AG09309 (cell line): ENCODE measurements at regions not wholly inside any gene's neighbourhood (a gene's known extent, or its start where the extent isn't known, plus 50 kb on each side); places are given as distances from the start of the nearest gene placed in this dataset.

Experiments
- DNase-seq: peaks from one replicate; pipeline ENCODE4 v3.0.0-alpha.2; 2010; ENCODE audit warnings: low read depth
- H3K4me3 ChIP-seq: 2 replicates; pipeline ENCODE4 v1.5.1; 2011; ENCODE audit warnings: mild to moderate bottlenecking, low read depth, low read length, moderate library complexity; ENCODE audit not compliant: control insufficient read depth
- CTCF ChIP-seq: IDR thresholded peaks from 2 replicates; pipeline ENCODE4 v1.5.1; 2011; ENCODE audit warnings: mild to moderate bottlenecking, low read depth, low read length, inconsistent platforms; ENCODE audit not compliant: insufficient read depth, control insufficient read depth; ENCODE audit errors: missing control alignments

- H3K4me3 ChIP-seq: no peak overlapping the region
- no peak for TF ChIP-seq CTCF
- no peak for DNase-seq
Observed at GRCh38 chr6:166836785-166837718, 119.3 kb downstream of the RNASET2 start.

DNA sequence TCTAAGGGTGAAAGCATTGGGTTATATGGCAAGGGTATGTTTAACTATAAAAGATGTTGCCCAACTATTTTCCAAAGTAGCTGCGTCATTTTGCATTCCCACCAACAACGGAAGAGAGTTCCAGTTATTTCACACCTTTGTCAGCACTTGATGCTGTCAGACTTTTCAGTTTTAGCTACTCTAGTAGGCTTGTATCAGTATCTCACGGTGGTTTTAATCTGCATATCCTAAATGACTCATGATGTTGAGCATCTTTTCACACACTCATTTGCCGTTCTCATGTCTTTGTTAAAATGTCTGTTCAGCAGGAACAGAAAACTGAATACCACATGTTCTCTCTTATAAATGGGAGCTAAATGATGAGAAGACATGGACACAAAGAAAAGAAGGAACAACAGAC, 122.3 kb downstream of the RNASET2 start:
- TF ChIP-seq CTCF: no peak
- no peak overlapping the region for H3K4me3 ChIP-seq
- DNase-seq: no peak

DNA sequence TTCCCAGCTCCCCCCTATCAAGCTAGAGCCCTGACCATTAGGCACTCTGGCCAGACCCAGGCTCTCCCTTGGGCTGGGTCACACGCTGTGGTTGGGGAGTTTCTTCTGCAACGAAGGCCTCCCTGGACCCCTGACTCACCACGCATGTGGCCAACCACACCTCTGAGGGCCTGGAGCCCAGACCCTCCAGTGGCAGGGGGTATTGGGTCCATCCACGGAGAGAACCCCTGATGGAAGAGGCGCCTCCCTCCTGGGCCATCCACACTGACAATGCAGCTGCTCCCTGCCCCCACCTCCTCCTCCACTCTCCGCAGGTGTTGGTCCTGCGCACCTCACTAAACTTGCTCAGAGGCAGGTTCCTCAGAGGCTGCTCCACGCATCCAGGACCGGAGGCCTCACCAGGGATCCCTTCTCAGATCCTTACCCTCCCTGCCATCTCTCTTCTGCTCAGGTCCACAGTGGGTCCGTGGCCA, 125.4 kb downstream of the RNASET2 start:
- no peak for DNase-seq
- TF ChIP-seq CTCF: no peak
- H3K4me3 ChIP-seq: no peak overlapping the region

DNA sequence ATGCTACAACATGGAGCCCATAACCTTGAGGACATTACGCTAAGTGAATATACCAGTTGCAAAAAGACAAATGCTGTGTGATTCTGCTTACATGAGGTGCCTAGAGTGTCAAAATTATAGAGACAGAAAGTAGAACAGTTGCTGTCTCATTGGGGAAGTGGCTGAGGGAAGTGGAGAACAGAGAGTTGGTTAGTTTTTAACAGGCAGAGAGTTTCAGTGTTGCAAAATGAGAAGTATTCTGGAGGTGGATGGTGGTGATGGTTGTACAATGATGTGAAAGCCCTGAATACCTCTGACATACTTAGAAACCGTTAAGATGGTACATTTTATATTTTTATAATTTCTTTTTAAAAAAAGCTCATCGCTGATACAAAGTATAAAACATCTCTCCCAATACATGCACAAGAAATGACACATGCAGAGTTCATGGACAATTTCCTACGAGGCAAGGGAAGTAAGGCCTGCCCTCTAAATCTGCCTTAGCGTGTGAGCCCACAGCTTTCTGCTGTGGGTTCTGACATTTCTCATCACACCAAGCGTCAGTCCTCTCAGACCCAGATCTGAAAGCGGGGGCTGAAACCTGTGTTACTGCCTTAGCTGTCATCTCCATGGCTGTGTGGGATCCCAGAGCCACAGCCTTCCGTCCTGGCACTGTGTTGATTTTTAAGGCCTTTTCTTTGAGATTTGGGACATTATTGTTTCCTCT, 126.0 kb downstream of the RNASET2 start:
- H3K4me3 ChIP-seq: no peak overlapping the region

GRCh38 chr6:166826264-166826663, 130.1 kb downstream of the RNASET2 start:
- no peak for TF ChIP-seq CTCF
- no peak for DNase-seq
- no peak overlapping the region for H3K4me3 ChIP-seq

More for the DNA sequence above, 126.0 kb downstream of the RNASET2 start:
- DNase-seq: no peak
- no peak for TF ChIP-seq CTCF

GRCh38 chr6:166825553-166826145, 130.7 kb downstream of the RNASET2 start:
- TF ChIP-seq CTCF: no peak
- no peak for DNase-seq
- no peak overlapping the region for H3K4me3 ChIP-seq
